Left lung (tissue), 4 donors: ENCODE measurements at regions not wholly inside any gene's neighbourhood (a gene's known extent, or its start where the extent isn't known, plus 50 kb on each side); places are given as distances from the start of the nearest gene placed in this dataset.

Source experiments
- ATAC-seq: fragments of 200-7000 bp; cut with Tn5 transposase; one replicate; pipeline ENCODE4 v1.9.1; 2020; ENCODE audit warnings: moderate library complexity
- DNase-seq, 4 donors: peaks; one replicate each; pipeline ENCODE4 v3.0.0-alpha.2; 2013 to 2020
- H3K27ac ChIP-seq, 2 donors: fragments of 200-600 bp; sonication (generic) in 1 of 2; one replicate each; pipeline versions ENCODE4 v1.5.0 to v1.8.0; 2020 to 2021
- H3K27me3 ChIP-seq, 2 donors: fragments of 200-600 bp; sonication (generic) in 1 of 2; one replicate each; pipeline versions ENCODE4 v1.5.0 to v1.8.0; 2020 to 2021
- H3K36me3 ChIP-seq, 2 donors: fragments of 200-600 bp; sonication (generic) in 1 of 2; one replicate each; pipeline versions ENCODE4 v1.5.0 to v1.8.0; 2020 to 2021
- H3K4me1 ChIP-seq, 2 donors: fragments of 200-600 bp; one replicate each; pipeline ENCODE4 v1.8.0; 2021
- H3K4me3 ChIP-seq, 2 donors: fragments of 200-600 bp; sonication (generic) in 1 of 2; one replicate each; pipeline versions ENCODE4 v1.5.0 to v1.8.0; 2020 to 2021; ENCODE audit warnings: mild to moderate bottlenecking in 1 of 2
- H3K9me3 ChIP-seq, 2 donors: fragments of 200-600 bp; sonication (generic) in 1 of 2; one replicate each; pipeline versions ENCODE4 v1.5.0 to v1.8.0; 2020 to 2021
- CTCF ChIP-seq, 2 donors: fragments of 200-600 bp; sonication (generic) in 1 of 2; IDR thresholded peaks; one replicate each; pipeline versions ENCODE4 v1.5.0 to v1.8.0; 2021; ENCODE audit warnings: antibody characterized with exemption in 2 of 2
- intact Hi-C, 2 donors: fragments of 100-400 bp; cut with DNase I; formaldehyde crosslinking; loops; one replicate each; pipeline versions ENCODE4 v1.11.2 to v1.14.2; 2022
- donor health status: DM: no; HTN: yes; CAD: no.
- donor health status: DM: no; HTN: no; CAD: no.

- H3K4me1 ChIP-seq = no peaks in the 10 kb centered on the region
- no peak overlapping the region for H3K27ac ChIP-seq
- no peaks in the 10 kb centered on the region for H3K36me3 ChIP-seq
- H3K4me3 ChIP-seq = no peak overlapping the region
- intact Hi-C loops = no loop called here
- no peaks in the 10 kb centered on the region for H3K9me3 ChIP-seq
- DNase-seq (no peak), ATAC-seq (no peak)
- no peak for TF ChIP-seq CTCF (IDR thresholded peaks at IDR 0.05)
- H3K27me3 ChIP-seq = no peaks in the 10 kb centered on the region
These were observed 269.0 kb downstream of the FAM76B start for GRCh38 chr11:95520369-95521132.

- Histone ChIP-seq H3K4me1 (no peaks in the 10 kb centered on the region), H3K9me3 (no peaks in the 10 kb centered on the region), H3K27me3 (no peaks in the 10 kb centered on the region), H3K27ac (no peak overlapping the region), H3K4me3 (no peak overlapping the region), H3K36me3 (no peaks in the 10 kb centered on the region)
- DNase-seq (no peak), ATAC-seq (no peak)
- intact Hi-C loops = no loop called here
- no peak for TF ChIP-seq CTCF (IDR thresholded peaks at IDR 0.05)
These were observed 269.7 kb downstream of the FAM76B start for GRCh38 chr11:95519912-95520311.

DNA sequence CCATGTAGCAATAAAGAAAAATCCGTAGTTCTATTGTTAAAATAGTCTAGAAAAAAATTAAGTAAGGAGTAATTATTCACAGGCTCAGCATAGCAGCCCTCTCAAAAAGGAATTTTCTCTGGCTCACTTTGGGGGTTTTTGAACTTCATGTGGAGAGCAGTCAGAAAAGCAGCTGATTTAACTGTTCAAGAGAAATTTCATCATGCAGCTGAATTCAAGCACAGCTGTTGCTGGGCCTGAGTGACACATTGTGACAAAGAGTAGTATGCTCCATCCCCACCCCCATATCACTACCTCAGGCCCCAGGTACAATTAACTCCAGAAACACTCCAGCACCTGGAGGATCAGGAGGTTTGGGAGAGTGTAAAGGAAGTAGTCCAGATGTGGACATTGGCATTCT lies 272.1 kb downstream of the FAM76B start:
- Histone ChIP-seq H3K9me3 (no peaks in the 10 kb centered on the region), H3K36me3 (no peaks in the 10 kb centered on the region), H3K27me3 (no peaks in the 10 kb centered on the region), H3K4me1 (peaks cover 0 to under 1% of the 10 kb centered on the region in 2 donors), H3K27ac (no peak overlapping the region), H3K4me3 (no peak overlapping the region)
- DNase-seq (peak in 2 of 4 donors; percentile 41 to 56), ATAC-seq (no peak)
- TF ChIP-seq CTCF (IDR thresholded peaks at IDR 0.05) = no peak
- intact Hi-C loops = no loop called here

GRCh38 chr11:95516786-95517185 lies 272.8 kb downstream of the FAM76B start:
- ATAC-seq (no peak), DNase-seq (no peak)
- Histone ChIP-seq H3K36me3 (no peaks in the 10 kb centered on the region), H3K9me3 (no peaks in the 10 kb centered on the region), H3K4me3 (no peak overlapping the region), H3K27ac (no peak overlapping the region), H3K4me1 (peaks cover 0 to 6% of the 10 kb centered on the region in 2 donors), H3K27me3 (no peaks in the 10 kb centered on the region)
- TF ChIP-seq CTCF (IDR thresholded peaks at IDR 0.05) = no peak
- intact Hi-C loops = no loop called here

- peaks cover 0 to 6% of the 10 kb centered on the region in 2 donors for H3K4me1 ChIP-seq
- no peak overlapping the region for H3K4me3 ChIP-seq
- DNase-seq (no peak), ATAC-seq (no peak)
- no peaks in the 10 kb centered on the region for H3K9me3 ChIP-seq
- no peak for TF ChIP-seq CTCF (IDR thresholded peaks at IDR 0.05)
- H3K36me3 ChIP-seq = no peaks in the 10 kb centered on the region
- H3K27ac ChIP-seq = no peak overlapping the region
- no peaks in the 10 kb centered on the region for H3K27me3 ChIP-seq
- intact Hi-C loops = no loop called here
These were observed 273.4 kb downstream of the FAM76B start for GRCh38 chr11:95516175-95516574.
